ENCODE measurements at regions not wholly inside any gene's neighbourhood (a gene's known extent, or its start where the extent isn't known, plus 50 kb on each side); places are given as distances from the start of the nearest gene placed in this dataset.

GRCh38 chr3:104582092-104582491 lies 784.6 kb upstream of the ALCAM start:
- no peaks in the 10 kb centered on the region for H3K79me2 ChIP-seq (ENCODE audit: control insufficient read depth, insufficient read depth, low read length)
- H3K36me3 ChIP-seq (ENCODE audit: control insufficient read depth in 2 of 2, extremely low read depth in 1 of 2, insufficient read depth in 2 of 2, low read length in 2 of 2), result no peaks in the 10 kb centered on the region
- H3K9ac ChIP-seq (ENCODE audit: control insufficient read depth, extremely low read depth, insufficient read depth, low read length), result no peak overlapping the region
- dilution Hi-C loops (cut with MboI; ENCODE audit: extremely low pct_ligation_motif_present, low sequenced_read_pairs), result no loop called here
- no peak overlapping the region for H3K27ac ChIP-seq (ENCODE audit: control insufficient read depth, insufficient read depth, low read length)
- no peaks in the 10 kb centered on the region for H3K27me3 ChIP-seq (ENCODE audit: control insufficient read depth, extremely low read depth, insufficient read depth, low read length)
- H3K9me1 ChIP-seq (ENCODE audit: control insufficient read depth, extremely low read depth, insufficient read depth, low read length), result no peaks in the 10 kb centered on the region
- H3K4me2 ChIP-seq (ENCODE audit: control insufficient read depth, extremely low read depth, insufficient read depth, low read depth, low read length), result no peak overlapping the region
- H3K9me3 ChIP-seq (ENCODE audit: control insufficient read depth, low read depth, low read length), result peaks cover 1% of the 10 kb centered on the region
- no peaks in the 10 kb centered on the region for H4K20me1 ChIP-seq (ENCODE audit: control insufficient read depth, extremely low read depth, insufficient read depth, low read length)
- H3K4me1 ChIP-seq (ENCODE audit: control insufficient read depth, extremely low read depth, insufficient read depth, low read length), result no peaks in the 10 kb centered on the region
- no peak overlapping the region for H3K4me3 ChIP-seq (ENCODE audit: control insufficient read depth in 2 of 3, extremely low read depth in 1 of 3, insufficient read depth in 2 of 3, low read depth in 1 of 3, low read length in 3 of 3)
- H2AFZ ChIP-seq (ENCODE audit: control insufficient read depth, low read length), result no peak overlapping the region
- no peak for FAIRE-seq
- TF ChIP-seq CTCF (optimal IDR thresholded peaks at IDR 0.05 in 1 of 3, IDR thresholded peaks at IDR 0.05 in 1 of 3, conservative IDR thresholded peaks at IDR 0.05 in 1 of 3; ENCODE audit: extremely low read depth in 1 of 3, insufficient read depth in 2 of 3, low read length in 3 of 3) (no peak), EZH2 (IDR thresholded peaks at IDR 0.05; ENCODE audit: low read length) (no peak)
- no peak for DNase-seq (ENCODE audit: low read depth, low spot score)

GRCh38 chr3:104584682-104585081 lies 782.0 kb upstream of the ALCAM start:
- H3K36me3 ChIP-seq (ENCODE audit: control insufficient read depth in 2 of 2, extremely low read depth in 1 of 2, insufficient read depth in 2 of 2, low read length in 2 of 2), result no peaks in the 10 kb centered on the region
- no peak overlapping the region for H2AFZ ChIP-seq (ENCODE audit: control insufficient read depth, low read length)
- H4K20me1 ChIP-seq (ENCODE audit: control insufficient read depth, extremely low read depth, insufficient read depth, low read length), result no peaks in the 10 kb centered on the region
- no peaks in the 10 kb centered on the region for H3K4me1 ChIP-seq (ENCODE audit: control insufficient read depth, extremely low read depth, insufficient read depth, low read length)
- H3K27ac ChIP-seq (ENCODE audit: control insufficient read depth, insufficient read depth, low read length), result no peak overlapping the region
- no peaks in the 10 kb centered on the region for H3K9me3 ChIP-seq (ENCODE audit: control insufficient read depth, low read depth, low read length)
- H3K4me2 ChIP-seq (ENCODE audit: control insufficient read depth, extremely low read depth, insufficient read depth, low read depth, low read length), result no peak overlapping the region
- H3K79me2 ChIP-seq (ENCODE audit: control insufficient read depth, insufficient read depth, low read length), result no peaks in the 10 kb centered on the region
- DNase-seq (ENCODE audit: low read depth, low spot score), result no peak
- H3K27me3 ChIP-seq (ENCODE audit: control insufficient read depth, extremely low read depth, insufficient read depth, low read length), result no peaks in the 10 kb centered on the region
- FAIRE-seq, result no peak
- dilution Hi-C loops (cut with MboI; ENCODE audit: extremely low pct_ligation_motif_present, low sequenced_read_pairs), result no loop called here
- no peaks in the 10 kb centered on the region for H3K9me1 ChIP-seq (ENCODE audit: control insufficient read depth, extremely low read depth, insufficient read depth, low read length)
- no peak for TF ChIP-seq EZH2 (IDR thresholded peaks at IDR 0.05; ENCODE audit: low read length)
- TF ChIP-seq CTCF (optimal IDR thresholded peaks at IDR 0.05 in 1 of 3, IDR thresholded peaks at IDR 0.05 in 1 of 3, conservative IDR thresholded peaks at IDR 0.05 in 1 of 3; ENCODE audit: extremely low read depth in 1 of 3, insufficient read depth in 2 of 3, low read length in 3 of 3), result no peak
- no peak overlapping the region for H3K4me3 ChIP-seq (ENCODE audit: control insufficient read depth in 2 of 3, extremely low read depth in 1 of 3, insufficient read depth in 2 of 3, low read depth in 1 of 3, low read length in 3 of 3)
- H3K9ac ChIP-seq (ENCODE audit: control insufficient read depth, extremely low read depth, insufficient read depth, low read length), result no peak overlapping the region
